ENCODE measurements at regions not wholly inside any gene's neighbourhood (a gene's known extent, or its start where the extent isn't known, plus 50 kb on each side); places are given as distances from the start of the nearest gene placed in this dataset.

GRCh38 chr2:194826241-194826640, 830.8 kb upstream of the SLC39A10 start:
- Histone ChIP-seq H3K9ac (ENCODE audit: insufficient read depth, low read depth, low read length) (no peak overlapping the region), H2AFZ (ENCODE audit: low read length) (no peak overlapping the region), H3K9me3 (ENCODE audit: low read length) (no peaks in the 10 kb centered on the region), H3K27ac (ENCODE audit: extremely low read length, insufficient read depth, low read length) (no peak overlapping the region), H3K4me3 (replicated peaks in 1 of 3; ENCODE audit: insufficient read depth in 1 of 3, low read depth in 2 of 3, low read length in 3 of 3) (no peak overlapping the region), H3K36me3 (replicated peaks in 1 of 2; ENCODE audit: control insufficient read depth in 1 of 2, insufficient read depth in 2 of 2, low read length in 2 of 2) (no peaks in the 10 kb centered on the region), H3K79me2 (ENCODE audit: insufficient read depth, low read length) (no peaks in the 10 kb centered on the region), H3K4me2 (ENCODE audit: low read depth, low read length) (no peak overlapping the region), H3K27me3 (ENCODE audit: control insufficient read depth in 1 of 2, insufficient read depth in 2 of 2, low read length in 2 of 2) (no peaks in the 10 kb centered on the region), H4K20me1 (ENCODE audit: insufficient read depth, low read length) (no peaks in the 10 kb centered on the region), H3K4me1 (ENCODE audit: insufficient read depth, low read length) (no peaks in the 10 kb centered on the region)
- FAIRE-seq: no peak
- ChIA-PET POLR2A (no interaction called here), CTCF (ENCODE audit: low intra/inter-chr PET ratio, low total read pairs) (no interaction called here)
- intact Hi-C loops (cut with micrococcal nuclease; ENCODE audit: unreplicated experiment) (no loop called here), in situ Hi-C loops (cut with HindIII; ENCODE audit: extremely low pct_ligation_motif_present, low pct_unique_long_range_greater_than_20kb) (no loop called here)
- no TSS peak for BruUV-seq (replicated peaks)
- no peak for TF ChIP-seq ZNF766 (CRISPR knock-in tag; IDR thresholded peaks at IDR 0.05; ENCODE audit: borderline replicate concordance)
- TF ChIP-seq ETV5 (CRISPR knock-in tag; IDR thresholded peaks at IDR 0.05; ENCODE audit: borderline replicate concordance): no peak
- no peak for DNase-seq (ENCODE audit: low spot score)
- no peak for ATAC-seq

GRCh38 chr2:194824450-194824849, 832.6 kb upstream of the SLC39A10 start:
- in situ Hi-C loops (cut with HindIII; ENCODE audit: extremely low pct_ligation_motif_present, low pct_unique_long_range_greater_than_20kb): no loop called here
- POLR2A ChIA-PET: no interaction called here
- BruUV-seq (replicated peaks): no TSS peak
- TF ChIP-seq DMAP1 (CRISPR knock-in tag; IDR thresholded peaks at IDR 0.05) (no peak), REL (CRISPR knock-in tag; conservative IDR thresholded peaks at IDR 0.05) (no peak), RFX5 (IDR thresholded peaks at IDR 0.05; ENCODE audit: low read depth, low read length) (no peak), KLF6 (CRISPR knock-in tag; IDR thresholded peaks at IDR 0.05) (no peak), ZNF761 (CRISPR knock-in tag; conservative IDR thresholded peaks at IDR 0.05) (no peak), CC2D1A (CRISPR knock-in tag; IDR thresholded peaks at IDR 0.05) (no peak), ISL2 (CRISPR knock-in tag; IDR thresholded peaks at IDR 0.05) (no peak), TOE1 (CRISPR knock-in tag; IDR thresholded peaks at IDR 0.05) (no peak), MAFF (IDR thresholded peaks at IDR 0.05; ENCODE audit: low read depth, low read length) (peak; percentile 54; the same call in 1 of the 2 replicates), MAFK (conservative IDR thresholded peaks at IDR 0.05 in 1 of 2, IDR thresholded peaks at IDR 0.05 in 1 of 2; ENCODE audit: low read length in 2 of 2) (peak; percentile 33 to 74; a peak in 3 of 4 replicates), BRD4 (CRISPR knock-in tag; IDR thresholded peaks at IDR 0.05) (no peak), ZNF318 (CRISPR knock-in tag; IDR thresholded peaks at IDR 0.05) (no peak)

More at GRCh38 chr2:194824450-194824849, 832.6 kb upstream of the SLC39A10 start:
- Histone ChIP-seq H4K20me1 (ENCODE audit: insufficient read depth, low read length) (no peaks in the 10 kb centered on the region), H3K9ac (ENCODE audit: insufficient read depth, low read depth, low read length) (no peak overlapping the region), H3K4me3 (replicated peaks in 1 of 3; ENCODE audit: insufficient read depth in 1 of 3, low read depth in 2 of 3, low read length in 3 of 3) (no peak overlapping the region), H2AFZ (ENCODE audit: low read length) (no peak overlapping the region), H3K27ac (ENCODE audit: extremely low read length, insufficient read depth, low read length) (no peak overlapping the region), H3K4me2 (ENCODE audit: low read depth, low read length) (no peak overlapping the region), H3K36me3 (replicated peaks in 1 of 2; ENCODE audit: control insufficient read depth in 1 of 2, insufficient read depth in 2 of 2, low read length in 2 of 2) (no peaks in the 10 kb centered on the region), H3K4me1 (ENCODE audit: insufficient read depth, low read length) (no peaks in the 10 kb centered on the region), H3K9me3 (ENCODE audit: low read length) (no peaks in the 10 kb centered on the region), H3K79me2 (ENCODE audit: insufficient read depth, low read length) (no peaks in the 10 kb centered on the region), H3K27me3 (ENCODE audit: control insufficient read depth in 1 of 2, insufficient read depth in 2 of 2, low read length in 2 of 2) (no peaks in the 10 kb centered on the region)
- under 1% methylated on average over 2 of the region's 2 CpGs for WGBS (ENCODE audit: low lambda C conversion rate)
- CTCF ChIA-PET (ENCODE audit: low intra/inter-chr PET ratio, low total read pairs): no interaction called here
- no peak for DNase-seq (ENCODE audit: low spot score)
- intact Hi-C loops (cut with micrococcal nuclease; ENCODE audit: unreplicated experiment): no loop called here
- FAIRE-seq: no peak
- ATAC-seq: no peak
